ENCODE measurements at regions not wholly inside any gene's neighbourhood (a gene's known extent, or its start where the extent isn't known, plus 50 kb on each side); places are given as distances from the start of the nearest gene placed in this dataset.

- TF ChIP-seq EZH2phosphoT487 (conservative IDR thresholded peaks at IDR 0.05; ENCODE audit: low read length): no peak
- no peak for TF ChIP-seq CTCF (IDR thresholded peaks at IDR 0.05; ENCODE audit: insufficient read depth, low read length, poor library complexity, severe bottlenecking)
- Histone ChIP-seq H3K9ac (ENCODE audit: low read length) (no peak overlapping the region), H3K27ac (ENCODE audit: low read depth, low read length) (no peak overlapping the region), H3K79me2 (ENCODE audit: insufficient read depth, low read length) (no peaks in the 10 kb centered on the region), H3K4me3 (ENCODE audit: insufficient read depth, low read length, poor library complexity, severe bottlenecking) (no peak overlapping the region), H3K9me2 (replicated peaks; ENCODE audit: insufficient read depth, low read length) (no peaks in the 10 kb centered on the region), H3K4me2 (ENCODE audit: low read depth, low read length, poor library complexity, severe bottlenecking) (no peak overlapping the region), H3F3A (ENCODE audit: insufficient read depth) (no peaks in the 10 kb centered on the region), H3K36me3 (ENCODE audit: low read length) (no peaks in the 10 kb centered on the region), H2AFZ (ENCODE audit: low read depth, low read length, severe bottlenecking) (no peak overlapping the region), H3K9me3 (ENCODE audit: insufficient read depth, low read length) (no peaks in the 10 kb centered on the region), H4K20me1 (ENCODE audit: low read depth, low read length) (no peaks in the 10 kb centered on the region), H3K27me3 (ENCODE audit: low read length) (no peaks in the 10 kb centered on the region)
These were observed 72.4 kb downstream of the NOG start for GRCh38 chr17:56665864-56666263.

DNA sequence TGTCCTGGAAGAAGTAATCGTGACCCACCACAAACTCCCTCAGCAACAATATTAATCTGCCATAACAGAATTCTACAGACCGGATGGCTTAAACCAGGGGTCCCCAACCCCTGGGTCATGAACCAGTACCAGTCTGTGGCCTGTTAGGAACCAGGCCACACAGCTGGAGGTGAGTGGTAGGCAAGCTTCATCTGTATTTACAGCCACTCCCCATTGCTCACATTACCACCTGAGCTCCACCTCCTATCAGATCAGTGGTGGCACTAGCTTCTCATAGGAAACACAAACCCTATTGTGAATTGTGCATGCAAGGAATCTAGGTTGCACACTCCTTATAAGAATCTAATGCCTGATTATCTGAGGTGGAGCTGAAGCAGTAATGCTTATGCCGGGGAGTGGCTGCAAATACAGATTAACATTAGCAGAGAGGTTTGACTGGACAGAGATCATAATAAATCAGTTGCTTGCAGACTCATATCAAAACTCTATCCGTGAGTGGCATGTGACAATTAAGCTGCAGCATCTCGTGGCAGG, 74.5 kb downstream of the NOG start:
- Histone ChIP-seq H3K9ac (ENCODE audit: low read length) (no peak overlapping the region), H3K27me3 (ENCODE audit: low read length) (no peaks in the 10 kb centered on the region), H3K4me3 (ENCODE audit: insufficient read depth, low read length, poor library complexity, severe bottlenecking) (no peak overlapping the region), H4K20me1 (ENCODE audit: low read depth, low read length) (no peaks in the 10 kb centered on the region), H3K27ac (ENCODE audit: low read depth, low read length) (no peak overlapping the region), H3K9me3 (ENCODE audit: insufficient read depth, low read length) (no peaks in the 10 kb centered on the region), H3K36me3 (ENCODE audit: low read length) (no peaks in the 10 kb centered on the region), H2AFZ (ENCODE audit: low read depth, low read length, severe bottlenecking) (no peak overlapping the region), H3K79me2 (ENCODE audit: insufficient read depth, low read length) (no peaks in the 10 kb centered on the region), H3K4me2 (ENCODE audit: low read depth, low read length, poor library complexity, severe bottlenecking) (no peak overlapping the region), H3K9me2 (replicated peaks; ENCODE audit: insufficient read depth, low read length) (no peaks in the 10 kb centered on the region), H3F3A (ENCODE audit: insufficient read depth) (no peaks in the 10 kb centered on the region)
- TF ChIP-seq CTCF (IDR thresholded peaks at IDR 0.05; ENCODE audit: insufficient read depth, low read length, poor library complexity, severe bottlenecking) (no peak), EZH2phosphoT487 (conservative IDR thresholded peaks at IDR 0.05; ENCODE audit: low read length) (no peak)

DNA sequence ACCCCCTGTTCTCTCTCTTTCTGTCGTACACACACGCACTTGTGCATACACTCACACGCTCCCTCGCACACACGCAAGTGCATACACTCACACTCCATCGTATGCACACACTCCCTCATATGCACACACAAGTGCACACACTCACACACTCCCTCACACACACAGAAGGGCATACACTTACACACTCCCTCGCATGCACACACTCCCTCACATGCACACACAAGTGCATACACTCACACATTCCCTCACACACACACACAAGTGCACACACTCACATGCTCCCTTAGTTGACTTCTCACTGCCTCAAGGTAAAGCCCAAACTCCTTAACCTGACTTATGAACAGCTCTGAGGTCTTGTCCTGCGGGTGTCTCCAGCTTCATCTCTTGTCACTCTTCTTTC, 78.7 kb downstream of the NOG start:
- Histone ChIP-seq H3K9me3 (ENCODE audit: insufficient read depth, low read length) (no peaks in the 10 kb centered on the region), H3K4me3 (ENCODE audit: insufficient read depth, low read length, poor library complexity, severe bottlenecking) (no peak overlapping the region), H3K27me3 (ENCODE audit: low read length) (no peaks in the 10 kb centered on the region), H3K9me2 (replicated peaks; ENCODE audit: insufficient read depth, low read length) (no peaks in the 10 kb centered on the region), H3F3A (ENCODE audit: insufficient read depth) (no peaks in the 10 kb centered on the region), H3K27ac (ENCODE audit: low read depth, low read length) (no peak overlapping the region), H3K4me2 (ENCODE audit: low read depth, low read length, poor library complexity, severe bottlenecking) (no peak overlapping the region), H4K20me1 (ENCODE audit: low read depth, low read length) (no peaks in the 10 kb centered on the region), H3K79me2 (ENCODE audit: insufficient read depth, low read length) (no peaks in the 10 kb centered on the region), H3K9ac (ENCODE audit: low read length) (no peak overlapping the region), H2AFZ (ENCODE audit: low read depth, low read length, severe bottlenecking) (no peak overlapping the region), H3K36me3 (ENCODE audit: low read length) (no peaks in the 10 kb centered on the region)
- TF ChIP-seq CTCF (IDR thresholded peaks at IDR 0.05; ENCODE audit: insufficient read depth, low read length, poor library complexity, severe bottlenecking) (no peak), EZH2phosphoT487 (conservative IDR thresholded peaks at IDR 0.05; ENCODE audit: low read length) (no peak)
